OCI-LY3 (cell line): ENCODE measurements at regions not wholly inside any gene's neighbourhood (a gene's known extent, or its start where the extent isn't known, plus 50 kb on each side); places are given as distances from the start of the nearest gene placed in this dataset.

Experiments
- H2AFZ ChIP-seq: fragments of 200-600, 300-600 bp; shearing (Covaris generic); 2 replicates; pipeline ENCODE4 v1.6.0; 2014; ENCODE audit warnings: antibody characterized with exemption, low read depth, low read length
- H3K27ac ChIP-seq: fragments of 200-600, 300-600 bp; sonication (generic); 2 replicates; pipeline ENCODE4 v1.5.1; 2014; ENCODE audit warnings: mild to moderate bottlenecking, low read length, moderate library complexity, mixed read lengths
- H3K27me3 ChIP-seq: fragments of 200-600, 300-600 bp; sonication (generic); 2 replicates; pipeline ENCODE4 v1.6.1; 2014; ENCODE audit warnings: low read depth, low read length, mixed read lengths
- H3K36me3 ChIP-seq: fragments of 200-600, 300-600 bp; sonication (generic); replicated peaks from 2 replicates; pipeline ENCODE3; 2014; ENCODE audit warnings: low read depth, low read length, mixed read lengths
- H3K4me1 ChIP-seq: fragments of 300-600, 200-600 bp; sonication (generic); 2 replicates; pipeline ENCODE4 v1.6.1; 2014; ENCODE audit warnings: low read length, mixed read lengths
- H3K4me2 ChIP-seq: fragments of 200-600, 300-600 bp; sonication (generic); 2 replicates; pipeline ENCODE4 v1.6.1; 2014; ENCODE audit warnings: low read length, mixed read lengths
- H3K4me3 ChIP-seq: fragments of 300-600, 200-600 bp; sonication (generic); 2 replicates; pipeline ENCODE4 v1.5.1; 2014; ENCODE audit warnings: antibody characterized with exemption, mild to moderate bottlenecking, low read length, moderate library complexity
- H3K79me2 ChIP-seq: fragments of 300-600, 200-600 bp; shearing (Covaris generic); 2 replicates; pipeline ENCODE4 v1.6.1; 2014; ENCODE audit warnings: mild to moderate bottlenecking, low read length, mixed read lengths
- H3K9ac ChIP-seq: fragments of 300-600, 200-600 bp; shearing (Covaris generic); 2 replicates; pipeline ENCODE4 v1.6.0; 2014; ENCODE audit warnings: mild to moderate bottlenecking, low read length, moderate library complexity
- H3K9me3 ChIP-seq: fragments of 200-600, 300-600 bp; shearing (Covaris generic); 2 replicates; pipeline ENCODE4 v1.6.1; 2014; ENCODE audit warnings: low read length, mixed read lengths; ENCODE audit not compliant: insufficient read depth
- H4K20me1 ChIP-seq: fragments of 200-600, 300-600 bp; sonication (generic); 2 replicates; pipeline ENCODE4 v1.6.1; 2016; ENCODE audit warnings: low read length, mixed read lengths; ENCODE audit not compliant: insufficient read depth
- EZH2phosphoT487 ChIP-seq: fragments of 200-600 bp; shearing (Covaris generic); IDR thresholded peaks from 2 replicates; pipeline ENCODE4 v1.6.1; 2018; ENCODE audit warnings: antibody characterized with exemption, mixed run types, low read depth
- TF ChIP-seq, protein P1 (sequence below): fragments of 200-600, 300-600 bp; sonication (generic); IDR thresholded peaks from 2 replicates; pipeline ENCODE4 v1.5.1; 2014; ENCODE audit warnings: antibody characterized with exemption, low read length, low read depth

DNA sequence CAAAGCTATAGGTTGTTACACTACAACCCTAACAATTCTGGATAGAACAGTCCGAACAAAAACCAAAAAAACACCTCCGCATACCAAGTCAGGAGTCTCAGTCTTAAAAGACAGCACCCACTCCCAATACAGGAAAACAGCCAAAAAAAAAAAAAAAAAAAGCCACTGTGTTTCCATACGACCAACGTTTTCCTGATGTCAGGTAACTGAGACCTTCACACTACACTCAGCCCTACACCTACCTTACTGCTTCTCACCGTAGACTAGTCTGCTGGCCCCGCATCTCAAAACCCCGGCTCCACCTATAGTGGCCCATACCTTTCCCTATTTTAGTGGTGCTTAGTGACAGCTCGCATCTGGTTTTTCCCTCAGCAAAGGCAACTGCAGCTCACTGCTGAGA, 339.5 kb upstream of the ADAMTS9 start:
- H4K20me1 ChIP-seq, result no peaks in the 10 kb centered on the region
- TF ChIP-seq EZH2phosphoT487, result no peak
- TF ChIP-seq, protein P1, sequence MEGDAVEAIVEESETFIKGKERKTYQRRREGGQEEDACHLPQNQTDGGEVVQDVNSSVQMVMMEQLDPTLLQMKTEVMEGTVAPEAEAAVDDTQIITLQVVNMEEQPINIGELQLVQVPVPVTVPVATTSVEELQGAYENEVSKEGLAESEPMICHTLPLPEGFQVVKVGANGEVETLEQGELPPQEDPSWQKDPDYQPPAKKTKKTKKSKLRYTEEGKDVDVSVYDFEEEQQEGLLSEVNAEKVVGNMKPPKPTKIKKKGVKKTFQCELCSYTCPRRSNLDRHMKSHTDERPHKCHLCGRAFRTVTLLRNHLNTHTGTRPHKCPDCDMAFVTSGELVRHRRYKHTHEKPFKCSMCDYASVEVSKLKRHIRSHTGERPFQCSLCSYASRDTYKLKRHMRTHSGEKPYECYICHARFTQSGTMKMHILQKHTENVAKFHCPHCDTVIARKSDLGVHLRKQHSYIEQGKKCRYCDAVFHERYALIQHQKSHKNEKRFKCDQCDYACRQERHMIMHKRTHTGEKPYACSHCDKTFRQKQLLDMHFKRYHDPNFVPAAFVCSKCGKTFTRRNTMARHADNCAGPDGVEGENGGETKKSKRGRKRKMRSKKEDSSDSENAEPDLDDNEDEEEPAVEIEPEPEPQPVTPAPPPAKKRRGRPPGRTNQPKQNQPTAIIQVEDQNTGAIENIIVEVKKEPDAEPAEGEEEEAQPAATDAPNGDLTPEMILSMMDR, result no peak
- no peak overlapping the region for H3K4me2 ChIP-seq
- no peaks in the 10 kb centered on the region for H3K27me3 ChIP-seq
- no peak overlapping the region for H3K27ac ChIP-seq
- no peak overlapping the region for H3K4me3 ChIP-seq
- no peaks in the 10 kb centered on the region for H3K9me3 ChIP-seq
- H3K36me3 ChIP-seq, result no peaks in the 10 kb centered on the region
- no peaks in the 10 kb centered on the region for H3K79me2 ChIP-seq
- no peak overlapping the region for H2AFZ ChIP-seq
- H3K9ac ChIP-seq, result no peak overlapping the region
- H3K4me1 ChIP-seq, result no peaks in the 10 kb centered on the region

DNA sequence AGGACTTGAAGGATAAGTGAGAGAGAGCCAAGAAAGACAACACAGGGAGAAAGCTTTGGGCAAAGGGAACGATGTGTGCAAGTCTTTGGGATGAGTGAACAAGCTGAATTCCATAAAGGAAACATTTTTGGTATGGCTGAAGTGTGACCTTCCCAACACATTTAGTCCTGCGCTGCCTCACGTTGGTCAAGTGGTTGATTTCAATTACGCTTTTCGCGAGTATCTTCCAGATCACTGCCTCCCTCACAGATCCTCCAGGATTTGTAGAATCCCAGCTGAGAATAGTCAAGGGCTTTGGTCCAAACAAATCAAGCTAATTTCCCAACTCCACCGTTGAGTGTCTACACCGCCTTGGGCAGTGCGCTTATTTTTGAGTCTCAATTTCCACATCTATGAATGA, 338.4 kb upstream of the ADAMTS9 start:
- Histone ChIP-seq H2AFZ (no peak overlapping the region), H3K36me3 (no peaks in the 10 kb centered on the region), H3K4me1 (no peaks in the 10 kb centered on the region), H3K27ac (no peak overlapping the region), H3K4me2 (no peak overlapping the region), H4K20me1 (no peaks in the 10 kb centered on the region), H3K4me3 (no peak overlapping the region), H3K79me2 (no peaks in the 10 kb centered on the region), H3K9ac (no peak overlapping the region), H3K9me3 (no peaks in the 10 kb centered on the region), H3K27me3 (no peaks in the 10 kb centered on the region)
- no peak for TF ChIP-seq EZH2phosphoT487

DNA sequence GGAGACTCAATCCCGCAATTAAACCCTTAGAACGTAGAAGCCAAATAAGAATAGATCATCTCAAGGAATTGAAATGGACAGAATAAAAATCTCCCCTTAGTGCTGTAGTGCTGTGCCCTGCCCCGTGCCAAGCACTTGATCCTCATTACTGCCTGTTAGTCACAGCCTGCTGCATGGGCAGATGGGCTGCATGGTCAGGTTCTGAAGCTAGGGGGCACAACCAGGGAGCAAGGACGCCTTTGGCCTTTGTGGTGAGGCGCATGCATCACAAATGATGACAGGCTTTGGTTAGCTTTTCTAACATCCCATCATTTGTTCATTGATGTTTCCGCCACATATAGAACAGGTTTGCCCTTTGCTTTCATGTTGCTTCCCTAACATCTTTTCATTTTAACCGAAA, 336.3 kb upstream of the ADAMTS9 start:
- no peak overlapping the region for H3K27ac ChIP-seq

DNA sequence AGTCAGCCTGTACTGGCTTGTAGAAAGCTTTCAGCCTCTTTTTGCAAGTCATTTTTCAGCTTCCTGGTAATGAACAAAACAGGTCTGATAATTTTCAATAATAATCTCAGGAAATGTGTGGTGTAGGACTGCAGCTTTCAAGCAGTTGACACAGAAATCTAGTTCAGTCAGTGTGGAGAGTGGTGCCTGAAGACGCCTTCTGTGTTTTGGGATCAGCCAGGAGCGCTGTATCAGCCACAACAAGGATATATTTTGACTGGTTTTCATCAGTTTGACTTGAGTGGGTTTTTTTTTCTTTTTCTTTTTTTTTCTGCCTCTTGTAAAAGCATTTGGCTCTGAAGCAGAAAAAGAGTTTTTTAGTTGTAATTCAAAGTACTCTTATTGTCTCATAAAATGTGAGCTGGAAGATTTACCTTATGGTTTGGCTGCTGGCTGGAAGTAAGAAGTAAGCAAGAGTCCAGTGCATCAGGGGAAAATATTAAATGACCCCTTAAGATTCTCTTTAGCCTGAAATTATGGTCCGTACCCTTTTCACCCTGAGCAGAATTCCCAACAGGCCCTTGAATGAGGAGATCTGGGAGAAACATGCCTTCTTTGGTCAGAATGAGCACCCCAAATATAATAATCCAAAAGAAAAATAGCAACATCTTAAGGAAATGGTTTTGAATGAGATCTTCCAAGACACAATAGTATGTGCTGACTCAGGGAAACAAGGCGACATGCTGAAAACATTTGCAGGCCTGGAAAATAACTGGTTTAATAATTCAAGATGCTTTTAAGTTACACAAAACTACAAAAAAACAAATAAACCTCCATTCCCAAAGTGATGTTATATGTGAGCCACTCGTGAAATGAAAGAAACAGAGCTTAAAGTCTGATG, 332.7 kb upstream of the ADAMTS9 start:
- Histone ChIP-seq H3K27ac (no peak overlapping the region), H3K79me2 (no peaks in the 10 kb centered on the region), H4K20me1 (no peaks in the 10 kb centered on the region), H3K4me3 (no peak overlapping the region), H3K9ac (no peak overlapping the region), H3K36me3 (no peaks in the 10 kb centered on the region), H3K4me1 (no peaks in the 10 kb centered on the region), H3K4me2 (no peak overlapping the region), H3K9me3 (no peaks in the 10 kb centered on the region), H3K27me3 (peaks cover 10% of the 10 kb centered on the region; the same call in 1 of the 2 replicates), H2AFZ (no peak overlapping the region)
- TF ChIP-seq, protein P1, result no peak
- no peak for TF ChIP-seq EZH2phosphoT487

More for the DNA sequence above, 336.3 kb upstream of the ADAMTS9 start:
- H4K20me1 ChIP-seq, result no peaks in the 10 kb centered on the region
- H3K9ac ChIP-seq, result no peak overlapping the region
- no peak overlapping the region for H3K4me3 ChIP-seq
- peaks cover 7% of the 10 kb centered on the region; the same call in 1 of the 2 replicates for H3K27me3 ChIP-seq
- H3K4me1 ChIP-seq, result no peaks in the 10 kb centered on the region
- H2AFZ ChIP-seq, result no peak overlapping the region
- TF ChIP-seq, protein P1, result no peak
- TF ChIP-seq EZH2phosphoT487, result no peak
- no peaks in the 10 kb centered on the region for H3K36me3 ChIP-seq
- no peaks in the 10 kb centered on the region for H3K9me3 ChIP-seq
- H3K79me2 ChIP-seq, result no peaks in the 10 kb centered on the region
- no peak overlapping the region for H3K4me2 ChIP-seq
